GM19463 (cell line): ENCODE measurements at regions not wholly inside any gene's neighbourhood (a gene's known extent, or its start where the extent isn't known, plus 50 kb on each side); places are given as distances from the start of the nearest gene placed in this dataset.

Experiments used
- ATAC-seq: cut with Tn5 transposase; IDR thresholded peaks from one replicate; pipeline ENCODE4 v1.9.1; 2021; ENCODE audit warnings: mild to moderate bottlenecking, moderate library complexity; ENCODE audit not compliant: unreplicated experiment

- no peak for ATAC-seq
These were observed 742.7 kb downstream of the VRK1 start for GRCh38 chr14:97539884-97540283.

DNA sequence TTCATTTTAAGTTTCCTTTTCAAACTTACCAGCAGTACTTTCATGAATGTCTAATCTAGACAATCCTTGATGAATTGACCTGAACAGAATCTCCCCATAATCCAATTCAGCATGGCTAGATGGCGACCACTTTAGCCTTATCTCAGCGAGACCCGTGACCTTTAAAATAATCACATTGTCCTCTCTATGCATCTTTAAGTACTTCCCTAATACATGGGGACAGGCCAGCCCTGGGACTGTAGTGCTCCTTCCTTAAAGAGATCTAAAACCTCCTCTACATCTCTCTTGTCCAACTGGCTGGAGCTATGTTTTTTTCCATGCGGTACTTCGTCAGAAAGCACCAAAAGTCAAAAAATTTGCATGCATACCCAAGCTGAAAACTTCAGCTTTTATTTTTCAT lies 746.0 kb downstream of the VRK1 start:
- no peak for ATAC-seq

DNA sequence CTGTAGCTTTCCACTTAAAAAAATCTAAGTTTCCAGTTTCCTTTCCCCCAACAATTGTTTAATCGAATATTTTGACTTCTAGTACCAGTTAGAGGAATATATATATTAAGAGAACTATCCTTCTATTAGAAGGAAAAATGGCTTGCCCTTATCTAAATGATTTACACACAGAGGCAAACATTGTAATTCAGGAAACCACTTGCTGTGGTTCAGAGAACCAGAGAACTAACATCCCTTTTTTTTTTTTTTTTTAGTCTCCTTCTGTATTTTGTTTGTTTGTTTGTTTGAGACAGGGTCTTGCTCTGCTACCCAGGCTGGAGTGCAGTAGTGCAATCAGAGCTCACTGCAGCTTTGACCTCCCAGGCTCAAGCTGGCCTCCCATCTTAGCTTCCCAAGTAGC lies 746.6 kb downstream of the VRK1 start:
- no peak for ATAC-seq

- no peak for ATAC-seq
These were observed 747.4 kb downstream of the VRK1 start for GRCh38 chr14:97544571-97544970.

GRCh38 chr14:97546491-97547230 lies 749.5 kb downstream of the VRK1 start:
- no peak for ATAC-seq

DNA sequence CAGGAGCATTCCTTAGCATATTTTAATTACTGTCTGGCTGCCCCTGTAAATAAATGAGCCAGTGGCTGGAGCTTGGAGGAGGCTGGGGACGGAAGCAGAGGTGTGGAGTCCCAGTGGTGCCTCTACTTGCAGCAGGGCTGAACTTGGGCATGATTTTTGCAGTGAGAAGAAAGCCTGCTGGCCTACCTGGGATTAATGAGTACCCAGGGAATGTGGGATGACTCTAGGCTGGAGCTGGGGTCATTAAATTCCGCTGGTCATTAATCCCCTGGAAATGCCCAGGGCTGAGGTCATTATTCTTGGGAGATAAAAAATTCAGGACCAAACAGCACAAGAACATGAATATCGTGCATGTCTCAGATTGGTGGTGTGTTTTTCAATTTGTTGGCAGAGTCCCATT lies 753.3 kb downstream of the VRK1 start:
- ATAC-seq, result no peak

DNA sequence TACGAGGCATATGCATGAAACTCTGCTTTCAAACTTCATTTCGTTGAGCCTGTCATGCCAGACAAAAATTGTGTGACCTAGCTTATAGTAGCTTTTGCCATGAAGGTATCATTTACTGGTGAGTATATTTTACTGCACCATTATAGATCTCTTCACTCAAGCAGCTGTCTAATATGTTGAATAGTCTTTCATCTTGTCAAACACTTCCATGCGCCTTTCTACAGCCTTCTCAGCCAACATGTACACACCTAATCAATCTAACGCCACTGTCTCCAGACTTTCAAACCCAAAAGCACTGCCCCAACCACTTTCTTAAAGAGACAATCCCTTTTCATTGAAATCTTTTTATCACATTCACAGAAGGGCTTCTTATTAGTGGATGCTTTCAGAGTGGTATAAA lies 757.4 kb downstream of the VRK1 start:
- no peak for ATAC-seq

DNA sequence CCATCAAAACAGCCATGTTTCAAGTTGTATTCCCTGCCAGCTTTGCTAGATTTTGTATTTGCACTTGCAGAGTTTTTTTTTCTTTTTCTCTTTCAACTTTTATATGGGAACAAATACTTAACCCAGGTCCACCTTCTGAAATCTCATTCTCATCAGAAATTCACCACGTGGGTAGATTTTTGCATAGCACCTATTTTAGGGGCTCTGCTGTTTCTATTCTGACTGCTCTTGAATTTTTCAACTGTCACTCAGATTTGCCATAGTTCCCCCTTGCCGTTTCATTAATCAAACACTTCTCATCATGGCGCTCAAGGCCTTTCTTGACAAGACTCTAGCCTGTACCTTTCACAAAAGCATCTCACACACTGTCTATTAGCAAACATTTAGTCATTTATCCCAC lies 767.2 kb downstream of the VRK1 start:
- ATAC-seq, result no peak

DNA sequence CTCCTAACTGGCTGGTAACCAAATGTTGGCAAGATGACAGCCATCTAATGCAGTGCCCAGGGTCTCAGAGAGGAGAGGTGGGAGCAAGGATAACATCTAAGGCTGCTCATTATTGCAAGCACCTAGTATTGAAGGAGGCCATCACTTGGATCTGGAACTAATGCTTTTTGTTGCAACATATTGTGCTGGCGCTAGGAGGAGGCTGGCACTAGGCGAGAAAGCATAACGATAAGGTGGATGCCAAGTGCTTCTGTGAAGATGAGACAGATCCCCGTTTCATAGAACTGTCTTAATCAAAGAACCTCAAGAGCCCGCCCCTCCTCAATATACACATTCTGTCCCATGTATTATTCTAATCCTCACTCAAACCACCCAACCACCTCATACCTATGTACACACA lies 774.0 kb downstream of the VRK1 start:
- no peak for ATAC-seq

- ATAC-seq, result no peak
These were observed 774.8 kb downstream of the VRK1 start for GRCh38 chr14:97571866-97572555.

DNA sequence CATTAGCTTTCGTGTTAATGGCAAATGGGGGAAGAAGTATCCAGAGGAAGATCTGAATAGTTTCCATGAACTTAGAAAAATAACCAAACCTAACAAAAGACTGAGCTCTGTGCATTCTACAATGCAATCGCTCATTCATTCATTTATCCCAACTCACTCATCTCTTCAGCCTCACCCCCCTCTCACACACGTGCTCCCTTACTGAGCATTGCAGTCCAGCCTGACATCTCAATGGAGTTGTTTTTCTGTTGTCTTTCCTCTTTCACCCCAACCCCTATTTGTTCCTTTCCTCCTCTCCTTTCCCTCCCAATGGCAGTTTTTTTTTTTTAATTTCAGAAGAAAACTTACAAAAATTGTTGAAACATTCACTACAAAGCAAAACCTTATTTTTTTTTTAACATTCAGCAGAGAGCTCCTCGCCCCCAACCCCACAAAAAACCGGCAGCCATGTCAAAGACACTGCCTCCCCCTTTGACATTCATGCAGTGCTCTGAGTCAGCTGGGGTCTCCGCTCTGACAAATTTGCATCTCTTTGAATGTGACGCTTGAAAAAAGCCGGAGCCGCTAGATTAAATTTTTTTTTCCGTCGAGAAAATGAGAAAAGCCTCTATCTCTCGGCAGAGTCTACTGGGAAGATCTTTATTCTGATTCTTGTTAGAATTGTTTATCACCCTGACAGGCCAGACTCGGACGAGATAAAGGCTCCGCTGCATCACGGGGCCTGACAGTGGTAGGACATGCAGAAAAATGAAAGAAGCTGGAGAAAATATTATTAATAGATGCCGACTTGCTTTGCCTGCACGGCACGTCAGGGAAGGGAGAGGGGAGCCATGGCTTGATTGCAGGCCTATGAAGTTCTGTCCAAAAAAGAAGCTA lies 775.6 kb downstream of the VRK1 start:
- ATAC-seq, result no peak

- ATAC-seq, result no peak
These were observed 778.5 kb downstream of the VRK1 start for GRCh38 chr14:97575677-97576076.

DNA sequence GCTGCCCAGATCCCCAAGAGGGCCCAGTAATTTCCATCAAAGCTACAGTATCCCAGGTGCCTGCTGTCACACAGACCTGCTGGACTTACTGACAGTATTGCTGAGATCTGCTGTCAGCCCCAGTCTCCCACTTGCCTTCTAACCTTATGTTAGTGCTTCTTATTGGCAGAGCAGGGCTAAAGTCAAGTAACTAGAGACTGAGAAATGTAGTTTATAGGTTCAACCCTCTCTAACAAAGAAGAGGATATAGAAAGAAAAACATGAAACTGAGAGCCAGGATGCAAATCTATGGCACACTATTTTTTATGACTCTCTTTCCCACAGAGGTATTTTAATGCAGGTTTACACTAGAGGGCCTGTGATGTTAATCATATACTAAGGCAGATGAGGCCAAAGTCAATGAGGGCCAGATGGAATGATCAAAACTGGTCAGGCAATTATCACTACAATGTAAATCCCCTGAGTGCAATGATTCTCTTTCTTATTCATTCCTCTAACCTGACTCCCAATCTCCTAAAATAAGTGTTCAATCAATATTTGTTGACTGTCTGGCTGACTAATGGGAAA lies 781.9 kb downstream of the VRK1 start:
- no peak for ATAC-seq

- no peak for ATAC-seq
These were observed 783.8 kb downstream of the VRK1 start for GRCh38 chr14:97581016-97581415.

DNA sequence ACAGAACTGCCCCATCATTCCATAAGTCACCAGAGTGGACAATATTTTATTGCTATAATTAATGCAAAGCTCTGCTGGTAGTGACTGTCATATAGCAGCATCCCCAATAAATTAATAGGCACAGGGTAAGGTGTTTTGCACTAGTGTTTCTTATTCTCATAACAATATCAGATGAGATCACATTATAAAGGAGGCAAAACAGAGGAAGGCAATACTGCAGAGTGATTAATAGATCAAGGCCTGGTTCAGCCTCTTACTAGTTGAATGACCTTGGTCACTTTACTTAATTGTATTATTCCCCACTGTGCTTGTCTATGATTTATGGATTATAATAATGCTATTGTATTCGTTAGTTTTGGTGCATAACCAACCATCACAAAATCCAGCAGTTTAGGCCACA lies 784.8 kb downstream of the VRK1 start:
- no peak for ATAC-seq

GRCh38 chr14:97584528-97584927 lies 787.3 kb downstream of the VRK1 start:
- ATAC-seq, result no peak

DNA sequence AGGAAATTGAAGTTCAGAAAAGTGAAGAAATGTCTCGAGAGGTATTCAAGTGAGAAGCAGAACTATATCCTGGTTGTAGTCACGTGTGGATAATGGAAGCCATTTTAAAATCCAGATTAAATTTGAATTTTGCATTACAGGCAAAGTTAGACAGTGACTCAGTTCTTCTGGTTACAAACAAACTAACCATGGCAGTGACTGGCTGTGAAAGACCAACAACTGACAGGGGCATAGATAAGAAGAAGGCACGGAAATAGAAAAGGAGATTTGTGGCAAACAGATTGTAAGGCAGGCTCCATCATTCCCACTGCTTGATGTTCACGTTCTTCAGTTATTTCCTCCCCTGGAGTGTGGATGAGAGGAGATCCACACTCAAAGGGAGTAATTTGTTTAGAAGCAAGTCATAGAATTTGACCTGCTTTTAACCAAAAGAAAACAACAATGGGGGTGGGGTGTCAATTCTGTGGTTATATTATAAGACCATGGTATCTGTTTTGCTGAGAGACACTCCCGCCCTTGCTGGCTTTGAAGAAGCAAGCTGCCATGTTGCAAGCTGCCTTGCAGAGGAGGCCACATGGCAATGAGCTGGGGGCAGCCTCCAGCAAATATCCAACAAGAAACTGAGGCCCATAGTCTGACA lies 795.3 kb downstream of the VRK1 start:
- ATAC-seq, result no peak

GRCh38 chr14:97594306-97594705 lies 797.1 kb downstream of the VRK1 start:
- ATAC-seq, result no peak

DNA sequence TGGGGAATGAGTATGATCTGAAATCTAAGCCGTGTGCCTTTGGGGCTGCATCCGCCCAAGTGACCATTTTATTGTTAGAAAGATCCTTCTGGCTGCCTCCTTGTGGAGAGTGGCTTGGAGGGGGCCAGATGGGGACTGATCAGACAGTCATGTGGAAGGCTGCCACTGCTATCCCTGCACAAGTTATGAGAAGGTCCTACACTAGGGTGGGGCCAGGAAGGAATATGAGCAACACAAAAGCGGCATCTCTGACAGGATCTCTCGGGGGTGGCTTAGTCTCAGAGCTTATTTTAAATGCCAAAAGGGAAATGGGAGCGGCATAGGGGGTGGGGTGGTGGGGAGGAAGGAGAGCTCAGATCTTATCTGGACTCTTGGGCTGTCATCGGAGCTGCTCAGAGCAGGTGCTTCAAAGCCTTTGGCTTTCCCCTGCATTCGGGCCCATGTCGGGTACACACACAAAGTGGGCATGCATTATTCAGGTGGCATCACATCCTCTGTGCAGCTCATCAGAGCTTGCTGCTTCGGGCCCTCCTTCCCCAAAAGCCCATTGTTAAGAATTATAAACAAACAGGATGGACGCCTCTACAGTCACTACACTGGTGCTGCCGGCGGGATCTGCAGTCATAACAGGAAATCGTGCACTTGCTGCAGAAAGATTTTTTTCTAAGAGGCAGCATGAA lies 805.4 kb downstream of the VRK1 start:
- no peak for ATAC-seq

- ATAC-seq, result no peak
These were observed 806.0 kb downstream of the VRK1 start for GRCh38 chr14:97603201-97603600.
